DND-41 (cell line): ENCODE measurements at regions not wholly inside any gene's neighbourhood (a gene's known extent, or its start where the extent isn't known, plus 50 kb on each side); places are given as distances from the start of the nearest gene placed in this dataset.

Experiments
- EZH2 ChIP-seq: IDR thresholded peaks from 3 replicates; pipeline ENCODE4 v1.6.1; 2012; ENCODE audit warnings: borderline replicate concordance, low read depth, mild to moderate bottlenecking, moderate library complexity, low read length, inconsistent platforms; ENCODE audit not compliant: severe bottlenecking
- TF ChIP-seq, protein P1 (sequence below): IDR thresholded peaks from 2 replicates; pipeline ENCODE4 v1.5.1; 2012; ENCODE audit warnings: borderline replicate concordance, low read length, moderate library complexity, mild to moderate bottlenecking; ENCODE audit not compliant: poor library complexity, severe bottlenecking; ENCODE audit errors: extremely low read depth

GRCh38 chr3:34065901-34066300, 267.5 kb downstream of the PDCD6IP start:
- TF ChIP-seq, protein P1, sequence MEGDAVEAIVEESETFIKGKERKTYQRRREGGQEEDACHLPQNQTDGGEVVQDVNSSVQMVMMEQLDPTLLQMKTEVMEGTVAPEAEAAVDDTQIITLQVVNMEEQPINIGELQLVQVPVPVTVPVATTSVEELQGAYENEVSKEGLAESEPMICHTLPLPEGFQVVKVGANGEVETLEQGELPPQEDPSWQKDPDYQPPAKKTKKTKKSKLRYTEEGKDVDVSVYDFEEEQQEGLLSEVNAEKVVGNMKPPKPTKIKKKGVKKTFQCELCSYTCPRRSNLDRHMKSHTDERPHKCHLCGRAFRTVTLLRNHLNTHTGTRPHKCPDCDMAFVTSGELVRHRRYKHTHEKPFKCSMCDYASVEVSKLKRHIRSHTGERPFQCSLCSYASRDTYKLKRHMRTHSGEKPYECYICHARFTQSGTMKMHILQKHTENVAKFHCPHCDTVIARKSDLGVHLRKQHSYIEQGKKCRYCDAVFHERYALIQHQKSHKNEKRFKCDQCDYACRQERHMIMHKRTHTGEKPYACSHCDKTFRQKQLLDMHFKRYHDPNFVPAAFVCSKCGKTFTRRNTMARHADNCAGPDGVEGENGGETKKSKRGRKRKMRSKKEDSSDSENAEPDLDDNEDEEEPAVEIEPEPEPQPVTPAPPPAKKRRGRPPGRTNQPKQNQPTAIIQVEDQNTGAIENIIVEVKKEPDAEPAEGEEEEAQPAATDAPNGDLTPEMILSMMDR = no peak
- no peak for TF ChIP-seq EZH2
